NT2/D1 (cell line): ENCODE measurements at regions not wholly inside any gene's neighbourhood (a gene's known extent, or its start where the extent isn't known, plus 50 kb on each side); places are given as distances from the start of the nearest gene placed in this dataset.

ENCODE experiments used
- SUZ12 ChIP-seq: IDR thresholded peaks from 2 replicates; pipeline ENCODE4 v1.6.1; 2011; ENCODE audit not compliant: insufficient read length, insufficient read depth; ENCODE audit errors: extremely low read depth
- YY1 ChIP-seq: IDR thresholded peaks from 2 replicates; pipeline ENCODE4 v1.6.1; 2011; ENCODE audit not compliant: insufficient read length, insufficient read depth

DNA sequence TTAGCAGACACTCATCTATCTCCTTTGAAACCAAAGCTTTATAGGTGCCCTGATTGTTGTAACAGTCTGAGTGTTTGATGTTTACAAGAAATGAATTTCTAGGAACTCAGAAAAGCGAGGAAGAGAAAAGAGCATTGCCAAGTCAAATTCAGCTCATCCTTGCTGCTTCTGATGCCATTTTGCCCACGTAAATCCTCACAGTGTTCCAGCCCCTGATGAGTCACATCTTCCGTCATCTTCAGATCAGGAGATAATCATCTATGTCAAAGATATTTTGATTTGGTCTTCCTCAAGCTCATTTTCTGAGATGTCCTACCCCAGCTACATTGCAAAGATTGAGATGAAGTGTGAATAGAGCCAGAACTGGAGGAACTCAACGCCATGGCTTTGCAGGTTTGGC is 426.2 kb downstream of the BMP2 start:
- no peak for TF ChIP-seq YY1
- TF ChIP-seq SUZ12, result no peak
